Stimulated activated naive CD8-positive, alpha-beta T cell treated with anti-CD3 and anti-CD28 coated beads, Interleukin-15, Interleukin-2, amounts not matched to agents 100 ng/mL and 50 ng/mL, for 24 hours (primary cell): ENCODE measurements at regions not wholly inside any gene's neighbourhood (a gene's known extent, or its start where the extent isn't known, plus 50 kb on each side); places are given as distances from the start of the nearest gene placed in this dataset.

ENCODE experiments used
- H3K27ac Mint-ChIP-seq: one replicate; pipeline ENCODE4 v1.8.0; 2021; ENCODE audit warnings: mild to moderate bottlenecking, mixed read lengths
- H3K27me3 Mint-ChIP-seq: one replicate; pipeline ENCODE4 v1.8.0; 2021; ENCODE audit warnings: mixed read lengths
- H3K36me3 Mint-ChIP-seq: one replicate; pipeline ENCODE4 v1.8.0; 2021; ENCODE audit warnings: low read depth, mixed read lengths
- H3K4me1 Mint-ChIP-seq: one replicate; pipeline ENCODE4 v1.8.0; 2021; ENCODE audit warnings: low read depth, mixed read lengths
- H3K4me3 Mint-ChIP-seq: one replicate; pipeline ENCODE4 v1.8.0; 2021; ENCODE audit warnings: mild to moderate bottlenecking, mixed read lengths
- H3K9me3 Mint-ChIP-seq: one replicate; pipeline ENCODE4 v1.8.0; 2021; ENCODE audit warnings: mixed read lengths

DNA sequence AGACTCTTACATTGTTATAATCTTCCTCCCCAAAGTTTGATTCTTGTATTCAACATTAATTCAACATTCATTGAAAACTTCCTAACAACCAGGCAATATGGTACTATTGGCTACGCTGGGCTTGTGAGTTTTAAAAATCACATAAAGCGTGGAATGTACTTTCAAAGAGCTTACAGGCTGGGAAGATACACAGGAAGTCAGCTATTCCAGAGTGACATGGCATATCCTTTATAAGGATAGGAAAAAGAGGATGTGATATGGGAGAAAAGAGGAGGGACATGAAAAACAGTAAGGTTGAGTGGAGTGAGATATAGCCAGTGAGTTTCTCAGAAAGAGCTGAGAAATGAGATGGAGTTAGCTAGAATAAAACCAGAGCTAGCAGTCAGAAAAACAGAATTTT, 103.6 kb upstream of the ATF7IP start:
- Mint-ChIP-seq H3K4me3 (no peak overlapping the region), H3K4me1 (peaks cover 35% of the 10 kb centered on the region), H3K36me3 (peaks cover 13% of the 10 kb centered on the region), H3K9me3 (peaks cover 5% of the 10 kb centered on the region), H3K27me3 (no peaks in the 10 kb centered on the region), H3K27ac (no peak overlapping the region)

DNA sequence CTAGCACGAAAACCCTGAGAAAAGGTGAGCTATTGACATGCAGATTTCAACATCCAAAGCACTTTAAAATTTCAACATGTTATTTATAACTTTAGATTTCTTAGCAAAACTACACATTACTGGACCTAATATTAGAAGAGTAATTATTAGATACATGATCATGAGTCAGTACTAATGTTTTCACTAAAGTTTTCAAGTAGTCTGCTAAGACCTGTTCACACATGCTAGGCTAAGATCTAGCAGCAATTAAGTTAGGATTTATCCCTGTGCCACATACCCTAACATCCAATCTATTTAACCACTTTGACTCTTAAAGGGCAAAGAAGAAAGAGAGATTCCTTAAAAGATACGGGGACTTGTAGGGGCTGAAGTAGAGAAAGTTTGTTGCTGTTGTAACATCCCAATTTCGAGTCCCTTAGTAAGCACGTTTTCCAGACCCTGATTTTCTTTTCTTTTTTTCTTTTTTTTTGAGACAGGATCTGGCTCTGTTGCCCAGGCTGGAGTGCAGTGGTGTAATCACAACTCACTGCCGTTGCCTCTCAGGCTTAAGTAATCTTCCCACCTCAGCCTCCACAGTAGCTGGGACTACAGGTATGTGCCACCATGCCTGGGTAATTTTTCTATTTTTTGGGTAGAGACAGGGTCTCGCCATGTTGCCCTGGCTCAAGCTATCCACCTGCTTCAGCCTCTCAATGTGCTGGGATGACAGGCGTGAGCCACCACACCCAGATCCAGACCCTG, 102.5 kb upstream of the ATF7IP start:
- Mint-ChIP-seq H3K36me3 (peaks cover 10% of the 10 kb centered on the region), H3K4me1 (peaks cover 26% of the 10 kb centered on the region), H3K27me3 (no peaks in the 10 kb centered on the region), H3K27ac (no peak overlapping the region), H3K9me3 (peaks cover 5% of the 10 kb centered on the region), H3K4me3 (no peak overlapping the region)

DNA sequence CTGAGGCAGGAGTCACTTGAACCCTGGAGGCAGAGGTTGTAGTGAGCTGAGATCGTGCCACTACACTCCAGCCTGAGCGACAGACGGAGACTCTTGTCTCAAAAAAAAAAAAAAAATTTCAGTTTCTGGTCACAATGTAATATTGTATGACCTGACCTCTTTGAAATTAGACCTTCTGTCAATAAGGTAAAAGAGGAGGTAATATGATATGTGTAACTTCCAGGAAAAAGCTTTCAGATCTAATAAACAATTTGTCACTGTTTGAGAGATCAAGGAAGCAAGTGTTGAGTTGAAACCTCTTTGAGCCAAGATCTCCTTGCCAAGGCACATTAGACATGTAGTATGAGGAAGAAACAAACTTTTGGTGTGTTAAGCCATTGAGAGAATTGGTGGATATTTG, 101.7 kb upstream of the ATF7IP start:
- H3K4me1 Mint-ChIP-seq = peaks cover 22% of the 10 kb centered on the region
- no peaks in the 10 kb centered on the region for H3K27me3 Mint-ChIP-seq
- H3K36me3 Mint-ChIP-seq = peaks cover 4% of the 10 kb centered on the region

DNA sequence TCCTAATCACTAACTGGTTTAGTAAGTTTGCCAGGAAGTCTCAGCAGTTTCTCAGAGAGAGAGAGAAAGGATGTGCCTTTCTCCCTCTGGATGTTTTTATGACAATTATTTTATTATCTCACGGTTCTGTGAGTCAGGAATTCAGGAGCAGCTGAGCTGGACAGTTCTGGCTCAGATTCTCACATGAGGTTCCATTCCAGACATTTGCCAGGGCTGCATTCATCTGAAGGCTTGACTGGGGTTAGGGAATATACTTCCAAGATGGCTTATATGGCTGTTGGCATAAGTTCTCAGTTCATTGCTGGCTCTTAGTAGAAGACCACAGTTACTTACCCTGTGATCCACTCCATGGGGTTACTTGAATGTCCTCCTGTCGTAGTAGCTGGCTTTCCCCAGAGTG, 101.2 kb upstream of the ATF7IP start:
- Mint-ChIP-seq H3K27me3 (no peaks in the 10 kb centered on the region), H3K36me3 (peaks cover 5% of the 10 kb centered on the region), H3K4me3 (no peak overlapping the region), H3K4me1 (peaks cover 18% of the 10 kb centered on the region), H3K27ac (no peak overlapping the region), H3K9me3 (peaks cover 7% of the 10 kb centered on the region)

More for the DNA sequence above, 101.7 kb upstream of the ATF7IP start:
- Mint-ChIP-seq H3K4me3 (no peak overlapping the region), H3K27ac (no peak overlapping the region), H3K9me3 (peaks cover 5% of the 10 kb centered on the region)

DNA sequence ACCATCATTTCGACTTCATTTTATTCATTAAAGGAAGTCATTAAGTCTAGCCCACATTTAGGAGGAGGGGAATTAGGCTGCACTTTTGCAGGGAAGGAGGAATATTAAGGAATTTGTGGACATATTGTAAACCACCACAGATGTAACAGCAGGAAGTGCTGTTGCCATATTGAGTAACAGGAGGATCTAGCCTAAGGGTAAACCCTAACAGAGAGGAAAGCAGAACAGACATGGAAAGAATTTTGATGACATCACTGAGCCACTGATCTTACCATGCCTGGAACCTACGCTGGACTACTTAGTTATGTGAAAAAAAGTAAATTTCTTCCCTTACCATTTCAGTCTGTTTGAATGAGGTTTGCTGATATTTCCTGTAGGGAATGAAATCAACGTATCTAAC, 100.7 kb upstream of the ATF7IP start:
- Mint-ChIP-seq H3K27ac (no peak overlapping the region), H3K9me3 (peaks cover 9% of the 10 kb centered on the region), H3K27me3 (no peaks in the 10 kb centered on the region), H3K4me1 (peaks cover 16% of the 10 kb centered on the region), H3K4me3 (no peak overlapping the region), H3K36me3 (peaks cover 8% of the 10 kb centered on the region)

DNA sequence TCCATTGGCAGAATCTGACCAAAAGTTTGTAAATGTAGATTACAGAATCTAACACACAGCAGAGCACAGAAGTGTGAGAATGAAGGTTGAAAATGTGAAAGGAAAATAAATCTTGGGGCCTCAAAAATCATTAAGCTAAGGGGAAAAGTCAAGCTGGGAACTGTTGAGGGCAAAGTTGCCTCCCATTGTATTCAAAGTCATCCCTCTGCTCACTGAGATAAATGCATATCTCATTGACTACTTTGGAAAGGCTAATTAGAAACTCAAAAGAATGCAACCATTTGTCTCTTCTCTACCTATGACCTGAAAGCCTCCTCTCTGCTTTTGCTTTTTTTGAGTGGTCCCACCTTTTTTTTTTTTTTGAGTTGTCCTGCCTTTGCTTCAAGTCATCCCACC, 97.4 kb upstream of the ATF7IP start:
- Mint-ChIP-seq H3K27ac (no peak overlapping the region), H3K36me3 (peaks cover 4% of the 10 kb centered on the region), H3K4me1 (peaks cover 9% of the 10 kb centered on the region), H3K9me3 (peaks cover 24% of the 10 kb centered on the region), H3K4me3 (no peak overlapping the region), H3K27me3 (no peaks in the 10 kb centered on the region)

DNA sequence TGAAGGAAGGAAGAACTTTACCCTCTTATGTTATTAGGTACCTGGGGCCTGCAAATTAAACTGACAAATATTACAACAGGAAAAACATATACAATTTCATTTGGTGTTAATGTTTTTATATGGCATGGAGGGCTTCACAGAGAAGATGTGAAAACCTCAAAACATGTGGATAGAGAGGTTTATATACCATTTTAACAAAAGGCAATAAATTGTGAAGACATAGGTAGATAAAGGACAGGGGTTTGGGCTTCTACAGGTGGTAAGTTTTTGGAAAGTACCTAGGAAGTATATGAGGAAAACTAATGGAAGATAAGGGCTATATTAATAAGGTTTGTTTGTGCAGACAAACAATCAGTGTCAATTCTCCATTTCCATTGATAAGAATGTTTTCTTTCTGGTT, 95.1 kb upstream of the ATF7IP start:
- peaks cover 4% of the 10 kb centered on the region for H3K36me3 Mint-ChIP-seq
- H3K9me3 Mint-ChIP-seq = peaks cover 20% of the 10 kb centered on the region
- peaks cover 22% of the 10 kb centered on the region for H3K4me1 Mint-ChIP-seq
- H3K27ac Mint-ChIP-seq = no peak overlapping the region
- H3K27me3 Mint-ChIP-seq = no peaks in the 10 kb centered on the region
- no peak overlapping the region for H3K4me3 Mint-ChIP-seq

DNA sequence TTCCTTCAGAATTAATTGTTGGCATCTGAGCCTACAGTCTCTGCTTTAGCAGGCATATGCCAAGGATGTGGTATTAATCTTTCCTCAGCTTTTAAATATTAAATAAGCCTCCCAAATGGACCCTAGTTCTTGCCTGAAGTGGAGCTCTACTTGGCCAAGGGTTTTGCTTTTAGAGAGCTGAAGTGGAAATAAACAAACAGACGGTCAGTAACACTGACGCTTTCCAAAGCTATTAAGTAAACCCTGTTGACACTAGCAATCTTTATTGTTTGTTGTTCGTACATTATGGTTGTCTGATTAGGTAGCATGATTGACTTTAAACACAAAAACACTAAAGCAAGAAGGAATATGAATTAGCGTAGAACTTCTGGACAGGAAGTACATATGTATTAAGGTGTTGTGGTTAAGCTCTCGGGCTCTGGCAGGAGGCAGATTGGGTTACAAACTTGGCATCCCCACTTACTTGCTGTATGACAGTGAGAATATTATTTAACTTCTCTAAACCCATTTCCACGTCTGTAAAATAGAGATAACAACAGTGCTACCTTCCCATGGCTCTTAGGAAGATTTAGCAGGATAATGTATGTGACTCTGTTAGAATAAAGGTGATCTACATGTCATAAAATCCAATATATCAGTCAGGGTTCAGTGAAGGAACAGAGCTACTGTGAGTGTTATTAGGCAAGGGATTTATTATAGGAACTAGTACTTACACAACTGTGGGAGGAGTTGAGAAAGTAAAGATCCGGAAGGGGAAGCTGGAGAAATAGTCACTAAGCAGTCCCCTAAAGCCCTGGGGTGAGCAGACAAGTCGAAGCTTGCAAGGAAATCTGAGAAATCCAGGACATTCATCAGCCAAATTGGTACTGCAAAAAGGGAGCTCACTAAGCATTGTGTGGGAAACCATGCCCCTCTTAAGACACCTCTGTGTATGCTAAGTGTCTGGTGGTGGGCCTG, 92.2 kb upstream of the ATF7IP start:
- H3K27me3 Mint-ChIP-seq = no peaks in the 10 kb centered on the region
- no peak overlapping the region for H3K4me3 Mint-ChIP-seq
- peaks cover 20% of the 10 kb centered on the region for H3K9me3 Mint-ChIP-seq
- peaks cover 32% of the 10 kb centered on the region for H3K4me1 Mint-ChIP-seq
- no peak overlapping the region for H3K27ac Mint-ChIP-seq
- H3K36me3 Mint-ChIP-seq = peaks cover 7% of the 10 kb centered on the region

DNA sequence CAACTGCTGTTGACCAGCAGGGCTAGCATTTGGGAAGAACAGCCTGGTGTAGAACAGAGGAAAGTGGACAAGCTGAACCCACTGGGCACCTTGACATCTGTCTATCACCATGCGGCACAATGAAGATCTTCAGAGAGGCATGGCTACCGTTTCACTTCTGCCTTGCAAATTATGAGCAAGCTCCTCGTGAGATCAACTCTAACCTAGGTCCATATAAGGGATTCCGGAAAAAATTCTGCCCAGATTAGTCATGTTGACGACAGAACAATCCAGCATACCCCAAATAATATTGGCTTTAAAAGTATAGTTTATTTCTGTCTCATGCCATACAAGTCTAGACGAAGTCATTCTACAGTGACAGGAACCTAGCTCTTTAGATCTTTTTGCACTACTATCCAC, 91.6 kb upstream of the ATF7IP start:
- peaks cover 36% of the 10 kb centered on the region for H3K4me1 Mint-ChIP-seq

DNA sequence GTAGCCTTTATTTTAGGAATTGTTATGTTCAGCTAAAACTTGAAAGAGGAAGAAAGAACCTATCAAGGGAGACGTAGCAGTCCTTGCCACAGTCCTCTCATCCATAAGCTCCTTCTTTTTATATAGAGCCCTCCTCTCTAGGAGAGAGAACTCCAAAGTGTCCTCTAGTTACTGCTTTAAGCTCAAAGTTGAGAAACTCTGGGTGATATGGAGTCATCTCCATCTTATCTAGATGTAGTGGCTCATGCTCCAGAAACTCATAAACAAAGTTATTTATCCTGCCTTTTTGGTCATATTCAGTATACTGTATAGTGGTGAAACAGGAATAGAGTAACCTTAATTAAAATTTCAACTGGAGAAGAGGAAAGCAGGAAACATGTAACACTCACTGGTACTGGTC, 90.4 kb upstream of the ATF7IP start:
- Mint-ChIP-seq H3K36me3 (peaks cover 9% of the 10 kb centered on the region), H3K27ac (no peak overlapping the region), H3K4me3 (no peak overlapping the region), H3K4me1 (peaks cover 40% of the 10 kb centered on the region), H3K9me3 (peaks cover 18% of the 10 kb centered on the region), H3K27me3 (no peaks in the 10 kb centered on the region)

More for the DNA sequence above, 91.6 kb upstream of the ATF7IP start:
- no peak overlapping the region for H3K4me3 Mint-ChIP-seq
- H3K9me3 Mint-ChIP-seq = peaks cover 20% of the 10 kb centered on the region
- peaks cover 7% of the 10 kb centered on the region for H3K36me3 Mint-ChIP-seq
- H3K27ac Mint-ChIP-seq = no peak overlapping the region
- H3K27me3 Mint-ChIP-seq = no peaks in the 10 kb centered on the region

DNA sequence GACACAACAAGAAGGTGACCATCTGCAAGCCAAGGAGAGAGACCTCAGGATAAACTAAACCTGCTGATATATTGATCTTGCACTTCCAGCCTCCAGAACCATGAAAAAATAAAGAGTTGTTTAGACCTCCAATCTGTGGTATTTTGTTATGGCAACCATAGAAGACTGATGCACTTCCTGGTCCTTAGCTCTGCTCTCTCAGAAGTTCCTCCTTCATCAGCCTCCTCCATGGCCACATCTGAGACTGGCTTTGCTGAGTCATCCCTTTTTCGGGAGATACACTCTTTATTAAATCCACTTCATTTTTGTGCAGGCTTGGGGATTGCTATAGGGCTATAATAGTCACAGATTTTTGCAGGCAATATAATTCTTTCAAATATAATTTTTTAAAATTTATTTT, 89.6 kb upstream of the ATF7IP start:
- Mint-ChIP-seq H3K9me3 (peaks cover 18% of the 10 kb centered on the region), H3K36me3 (peaks cover 15% of the 10 kb centered on the region), H3K4me3 (no peak overlapping the region), H3K4me1 (peaks cover 44% of the 10 kb centered on the region), H3K27me3 (no peaks in the 10 kb centered on the region), H3K27ac (peak overlapping the region; percentile 51)

DNA sequence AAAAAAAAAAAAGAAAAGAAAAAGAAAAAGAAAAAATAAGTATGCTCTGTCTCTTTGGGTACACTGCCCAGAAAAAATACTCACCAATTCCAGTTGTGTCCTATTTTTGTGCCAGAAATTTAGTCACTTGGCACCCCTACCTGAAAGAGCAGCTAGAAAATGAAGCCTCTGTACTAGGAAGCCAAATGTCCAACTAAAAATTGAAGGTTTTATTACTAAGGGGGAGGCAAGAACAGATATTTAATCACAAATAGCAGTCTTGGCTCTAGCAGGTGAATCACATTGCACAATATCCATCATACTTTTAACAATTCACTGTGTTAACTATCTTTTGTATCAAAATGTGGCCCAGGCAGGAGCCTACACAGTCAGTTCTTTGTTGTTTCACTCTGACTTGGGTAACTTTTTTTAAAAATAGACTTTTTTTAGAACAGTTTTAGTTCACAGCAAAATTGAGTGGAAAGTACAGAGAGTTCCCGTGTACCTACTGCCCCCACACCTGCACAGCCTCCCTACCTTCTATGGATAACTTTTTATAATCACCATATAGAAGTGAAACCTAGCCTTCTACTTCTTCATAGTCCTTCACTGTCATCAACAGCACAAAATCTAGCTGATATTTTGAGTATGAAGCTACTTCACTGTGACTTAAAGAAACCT, 87.1 kb upstream of the ATF7IP start:
- Mint-ChIP-seq H3K4me1 (peaks cover 48% of the 10 kb centered on the region), H3K27me3 (no peaks in the 10 kb centered on the region), H3K27ac (peak overlapping the region; percentile 40), H3K9me3 (peaks cover 11% of the 10 kb centered on the region), H3K4me3 (no peak overlapping the region), H3K36me3 (peaks cover 16% of the 10 kb centered on the region)

DNA sequence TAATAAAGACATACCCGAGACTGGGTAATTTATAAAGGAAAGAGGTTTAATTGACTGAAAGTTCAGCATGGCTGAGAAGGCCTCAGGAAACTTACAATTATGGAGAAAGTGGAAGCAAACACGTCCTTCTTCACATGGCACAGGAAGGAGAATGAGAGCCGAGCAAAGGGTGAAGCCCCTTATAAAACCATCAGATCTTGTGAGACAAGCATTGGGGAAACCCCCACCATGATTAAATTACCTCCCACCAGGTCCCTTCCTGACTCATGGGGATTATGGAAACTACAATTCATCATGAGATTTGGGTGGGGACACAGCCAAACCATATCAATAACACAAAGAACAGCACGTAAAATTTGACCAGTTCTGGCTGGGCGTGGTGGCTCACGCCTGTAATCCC, 85.6 kb upstream of the ATF7IP start:
- H3K9me3 Mint-ChIP-seq = peaks cover 11% of the 10 kb centered on the region
- H3K27ac Mint-ChIP-seq = peak overlapping the region; percentile 29
- no peaks in the 10 kb centered on the region for H3K27me3 Mint-ChIP-seq
- peak overlapping the region; percentile 8 for H3K4me3 Mint-ChIP-seq
- H3K4me1 Mint-ChIP-seq = peaks cover 53% of the 10 kb centered on the region
- peaks cover 16% of the 10 kb centered on the region for H3K36me3 Mint-ChIP-seq

DNA sequence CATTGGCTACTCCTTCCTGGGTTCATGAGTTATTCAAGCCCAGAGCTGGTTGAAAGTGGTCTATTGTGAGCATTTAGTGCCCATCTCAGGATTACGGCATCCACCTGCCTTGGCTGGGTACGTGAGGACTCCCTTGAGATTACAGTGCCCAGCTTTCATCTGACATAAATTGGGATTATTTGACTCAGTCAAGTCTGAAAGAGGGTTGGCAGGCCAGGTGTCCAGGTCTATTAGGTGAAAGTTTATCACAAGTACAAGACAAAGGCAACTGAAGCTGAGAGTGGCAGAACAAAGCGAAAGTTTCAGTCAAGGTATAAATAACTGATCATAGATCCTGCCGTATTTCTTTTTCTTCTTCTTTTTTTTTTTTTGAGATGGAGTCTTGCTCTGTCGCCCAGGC, 84.6 kb upstream of the ATF7IP start:
- Mint-ChIP-seq H3K36me3 (peaks cover 15% of the 10 kb centered on the region), H3K4me3 (no peak overlapping the region), H3K27me3 (no peaks in the 10 kb centered on the region), H3K9me3 (peaks cover 11% of the 10 kb centered on the region), H3K4me1 (peaks cover 45% of the 10 kb centered on the region), H3K27ac (peak overlapping the region; percentile 53)

DNA sequence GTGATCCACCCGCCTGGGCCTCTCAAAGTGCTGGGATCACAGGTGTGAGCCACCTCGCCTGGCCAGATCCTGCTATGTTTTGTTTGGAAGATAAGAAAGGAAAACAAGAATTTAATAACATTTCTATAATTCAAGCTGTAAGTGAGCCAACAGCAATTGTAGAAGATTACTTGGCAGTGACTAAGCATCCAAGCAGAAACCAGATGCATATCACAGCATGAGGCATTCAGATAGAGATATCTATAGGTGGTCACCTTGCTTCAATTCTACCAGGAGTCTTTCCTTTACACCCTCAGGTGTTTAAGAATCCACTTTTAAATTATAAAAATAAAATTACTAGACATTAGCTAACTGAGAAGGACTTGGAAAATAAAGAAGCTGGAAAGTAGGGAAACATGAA, 83.9 kb upstream of the ATF7IP start:
- H3K27ac Mint-ChIP-seq = no peak overlapping the region
- peaks cover 11% of the 10 kb centered on the region for H3K9me3 Mint-ChIP-seq
- peaks cover 13% of the 10 kb centered on the region for H3K36me3 Mint-ChIP-seq
- H3K4me3 Mint-ChIP-seq = no peak overlapping the region
- peaks cover 41% of the 10 kb centered on the region for H3K4me1 Mint-ChIP-seq
- H3K27me3 Mint-ChIP-seq = no peaks in the 10 kb centered on the region
